Loucy (cell line): ENCODE measurements at regions not wholly inside any gene's neighbourhood (a gene's known extent, or its start where the extent isn't known, plus 50 kb on each side); places are given as distances from the start of the nearest gene placed in this dataset.

Source experiments
- H2AFZ ChIP-seq: fragments of 200-600 bp; sonication (generic); 2 replicates; pipeline ENCODE4 v1.6.0; 2016; ENCODE audit warnings: antibody characterized with exemption, mild to moderate bottlenecking, low read length, moderate library complexity
- H3F3A ChIP-seq: fragments of 200-600 bp; 2 replicates; pipeline ENCODE4 v1.6.0; 2016; ENCODE audit warnings: antibody characterized with exemption, low read depth, mild to moderate bottlenecking
- H3K27me3 ChIP-seq: fragments of 200-600 bp; sonication (generic); 2 replicates; pipeline ENCODE4 v1.6.1; 2014; ENCODE audit warnings: low read length, mild to moderate bottlenecking; ENCODE audit not compliant: insufficient read depth, poor library complexity, severe bottlenecking
- H3K36me3 ChIP-seq: fragments of 200-600 bp; sonication (generic); 2 replicates; pipeline ENCODE4 v1.6.1; 2016; ENCODE audit warnings: low read length; ENCODE audit not compliant: insufficient read depth
- H3K4me1 ChIP-seq: fragments of 200-600 bp; sonication (generic); 2 replicates; pipeline ENCODE4 v1.5.1; 2014; ENCODE audit warnings: low read length, mild to moderate bottlenecking; ENCODE audit not compliant: insufficient read depth, poor library complexity, severe bottlenecking
- H3K4me2 ChIP-seq: fragments of 200-600 bp; sonication (generic); 2 replicates; pipeline ENCODE4 v1.6.0; 2014; ENCODE audit warnings: antibody characterized with exemption, low read length, low read depth, mild to moderate bottlenecking; ENCODE audit not compliant: poor library complexity, severe bottlenecking
- H3K4me3 ChIP-seq: fragments of 200-600 bp; sonication (generic); 2 replicates; pipeline ENCODE4 v1.5.1; 2014; ENCODE audit warnings: low read length, mild to moderate bottlenecking, mixed read lengths; ENCODE audit not compliant: poor library complexity, severe bottlenecking
- H3K79me2 ChIP-seq: fragments of 200-600 bp; sonication (generic); 2 replicates; pipeline ENCODE4 v1.6.1; 2014; ENCODE audit warnings: low read length; ENCODE audit not compliant: insufficient read depth
- H3K9ac ChIP-seq: fragments of 200-600 bp; sonication (generic); 2 replicates; pipeline ENCODE4 v1.6.0; 2014; ENCODE audit warnings: mild to moderate bottlenecking, low read depth, low read length, moderate library complexity; ENCODE audit not compliant: poor library complexity, severe bottlenecking
- H3K9me2 ChIP-seq: fragments of 200-600 bp; sonication (generic); replicated peaks from 2 replicates; pipeline ENCODE4 v1.6.1; 2016; ENCODE audit warnings: low read depth, low read length, mixed read lengths
- H3K9me3 ChIP-seq: fragments of 200-600 bp; sonication (generic); 2 replicates; pipeline ENCODE4 v1.6.1; 2014; ENCODE audit warnings: mild to moderate bottlenecking, antibody characterized with exemption, low read length, low read depth; ENCODE audit not compliant: insufficient read depth
- H4K20me1 ChIP-seq: fragments of 200-600 bp; sonication (generic); 2 replicates; pipeline ENCODE4 v1.6.0; 2014; ENCODE audit warnings: antibody characterized with exemption, low read length, mild to moderate bottlenecking; ENCODE audit not compliant: insufficient read depth, poor library complexity, severe bottlenecking
- CTCF ChIP-seq: fragments of 200-600 bp; sonication (generic); conservative IDR thresholded peaks from 2 replicates; pipeline ENCODE4 v1.5.1; 2014; ENCODE audit warnings: mild to moderate bottlenecking, antibody characterized with exemption, low read length
- EZH2phosphoT487 ChIP-seq: fragments of 200-600 bp; IDR thresholded peaks from 2 replicates; pipeline ENCODE4 v1.6.1; 2018; ENCODE audit warnings: antibody characterized with exemption, mild to moderate bottlenecking, moderate library complexity, borderline replicate concordance

GRCh38 chr22:44405661-44406060 lies 92.4 kb downstream of the RTL6 start:
- no peak overlapping the region for H3K9ac ChIP-seq
- H3K9me2 ChIP-seq = no peaks in the 10 kb centered on the region
- H3K4me3 ChIP-seq = no peak overlapping the region
- no peaks in the 10 kb centered on the region for H3K4me1 ChIP-seq
- no peaks in the 10 kb centered on the region for H3K36me3 ChIP-seq
- H3K4me2 ChIP-seq = no peak overlapping the region
- no peaks in the 10 kb centered on the region for H4K20me1 ChIP-seq
- no peak overlapping the region for H2AFZ ChIP-seq
- H3F3A ChIP-seq = no peaks in the 10 kb centered on the region
- TF ChIP-seq EZH2phosphoT487 (no peak), CTCF (no peak)
- H3K79me2 ChIP-seq = no peaks in the 10 kb centered on the region
- no peaks in the 10 kb centered on the region for H3K9me3 ChIP-seq
- no peaks in the 10 kb centered on the region for H3K27me3 ChIP-seq

GRCh38 chr22:44404341-44405020 lies 91.7 kb upstream of the SHISAL1 start:
- H3K9me3 ChIP-seq = no peaks in the 10 kb centered on the region
- H3K79me2 ChIP-seq = no peaks in the 10 kb centered on the region
- H2AFZ ChIP-seq = no peak overlapping the region
- H4K20me1 ChIP-seq = no peaks in the 10 kb centered on the region
- TF ChIP-seq EZH2phosphoT487 = no peak
- H3K4me3 ChIP-seq = no peak overlapping the region
- H3K4me2 ChIP-seq = no peak overlapping the region
- H3F3A ChIP-seq = no peaks in the 10 kb centered on the region
- H3K9me2 ChIP-seq = no peaks in the 10 kb centered on the region
- H3K36me3 ChIP-seq = no peaks in the 10 kb centered on the region
- H3K9ac ChIP-seq = no peak overlapping the region
- no peaks in the 10 kb centered on the region for H3K4me1 ChIP-seq
- no peaks in the 10 kb centered on the region for H3K27me3 ChIP-seq

DNA sequence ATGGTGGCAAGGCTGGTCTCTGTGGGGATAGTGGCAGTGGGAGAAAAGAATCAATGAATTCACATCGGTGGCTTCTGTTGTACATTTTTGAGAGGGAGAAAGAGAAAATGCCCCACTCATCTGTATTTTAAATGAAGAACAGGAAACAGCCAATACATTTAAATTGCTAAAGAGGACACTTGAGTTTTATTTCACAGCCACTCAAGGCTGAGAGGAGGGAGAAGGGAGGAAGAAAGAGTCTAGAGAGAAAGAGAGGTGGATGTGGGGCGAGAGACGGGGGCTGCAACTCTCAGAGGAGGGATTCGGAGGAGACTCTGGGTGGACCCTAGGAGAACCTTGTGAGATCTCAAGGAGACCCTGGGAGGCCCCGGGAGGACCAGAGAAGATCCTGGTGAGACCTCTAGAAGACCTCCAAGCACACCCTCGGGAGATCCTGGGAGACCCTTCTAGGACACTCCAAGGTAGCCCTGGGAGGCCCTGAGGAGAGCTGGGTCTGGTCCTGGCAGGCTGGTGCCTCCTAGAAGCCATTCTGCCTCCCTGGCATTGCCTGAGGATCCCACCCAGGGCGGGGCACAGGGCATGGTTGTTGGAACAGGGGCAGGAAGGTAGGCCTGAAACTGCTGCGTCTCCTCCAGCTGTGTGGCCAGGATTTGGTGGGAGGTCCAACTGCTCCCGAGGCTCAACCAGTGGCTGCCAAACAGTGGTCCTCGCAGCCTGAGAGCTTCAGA lies 91.0 kb upstream of the SHISAL1 start:
- H2AFZ ChIP-seq = no peak overlapping the region
- H3K9ac ChIP-seq = no peak overlapping the region
- TF ChIP-seq EZH2phosphoT487 (no peak), CTCF (no peak)
- H3K79me2 ChIP-seq = no peaks in the 10 kb centered on the region
- no peaks in the 10 kb centered on the region for H3K27me3 ChIP-seq
- no peaks in the 10 kb centered on the region for H3K9me2 ChIP-seq
- no peaks in the 10 kb centered on the region for H3K36me3 ChIP-seq
- H3K4me1 ChIP-seq = no peaks in the 10 kb centered on the region
- no peaks in the 10 kb centered on the region for H3K9me3 ChIP-seq
- H3K4me3 ChIP-seq = no peak overlapping the region
- no peaks in the 10 kb centered on the region for H4K20me1 ChIP-seq
- H3K4me2 ChIP-seq = no peak overlapping the region
- no peaks in the 10 kb centered on the region for H3F3A ChIP-seq
